ENCODE measurements at regions not wholly inside any gene's neighbourhood (a gene's known extent, or its start where the extent isn't known, plus 50 kb on each side); places are given as distances from the start of the nearest gene placed in this dataset.

DNA sequence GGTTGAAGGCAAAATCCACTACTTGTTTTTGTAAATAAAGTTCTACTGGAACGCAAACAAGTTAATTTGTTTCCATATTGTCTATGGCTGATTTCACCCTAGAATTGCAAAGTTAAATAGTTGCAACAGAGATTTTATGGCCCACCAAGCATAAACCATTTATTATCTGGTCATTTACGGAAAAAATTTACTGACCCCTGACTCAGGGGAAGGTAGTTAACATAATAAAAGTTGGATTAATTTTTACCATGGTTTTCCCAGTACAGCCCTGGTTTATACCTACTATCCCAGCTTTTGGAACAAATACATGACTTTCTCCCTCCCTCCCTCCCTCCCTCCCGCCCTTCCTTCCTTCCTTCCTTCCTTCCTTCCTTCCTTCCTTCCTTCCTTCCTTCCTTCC lies 588.9 kb upstream of the TMEFF2 start:
- Histone ChIP-seq H3K4me3 (no peak overlapping the region), H3K9me3 (no peaks in the 10 kb centered on the region), H3K27me3 (no peaks in the 10 kb centered on the region), H3K36me3 (peaks cover 3% of the 10 kb centered on the region), H3K4me1 (no peaks in the 10 kb centered on the region), H3K27ac (no peak overlapping the region)
- no peak for DNase-seq (ENCODE audit: low spot score in 2 of 2)
- intact Hi-C loops (cut with DNase I; ENCODE audit: low total_unique reads) = no loop called here
- TF ChIP-seq POLR2AphosphoS5 (IDR thresholded peaks at IDR 0.05) (no peak), POLR2A (IDR thresholded peaks at IDR 0.05) (no peak)
- TF ChIP-seq, protein P1, sequence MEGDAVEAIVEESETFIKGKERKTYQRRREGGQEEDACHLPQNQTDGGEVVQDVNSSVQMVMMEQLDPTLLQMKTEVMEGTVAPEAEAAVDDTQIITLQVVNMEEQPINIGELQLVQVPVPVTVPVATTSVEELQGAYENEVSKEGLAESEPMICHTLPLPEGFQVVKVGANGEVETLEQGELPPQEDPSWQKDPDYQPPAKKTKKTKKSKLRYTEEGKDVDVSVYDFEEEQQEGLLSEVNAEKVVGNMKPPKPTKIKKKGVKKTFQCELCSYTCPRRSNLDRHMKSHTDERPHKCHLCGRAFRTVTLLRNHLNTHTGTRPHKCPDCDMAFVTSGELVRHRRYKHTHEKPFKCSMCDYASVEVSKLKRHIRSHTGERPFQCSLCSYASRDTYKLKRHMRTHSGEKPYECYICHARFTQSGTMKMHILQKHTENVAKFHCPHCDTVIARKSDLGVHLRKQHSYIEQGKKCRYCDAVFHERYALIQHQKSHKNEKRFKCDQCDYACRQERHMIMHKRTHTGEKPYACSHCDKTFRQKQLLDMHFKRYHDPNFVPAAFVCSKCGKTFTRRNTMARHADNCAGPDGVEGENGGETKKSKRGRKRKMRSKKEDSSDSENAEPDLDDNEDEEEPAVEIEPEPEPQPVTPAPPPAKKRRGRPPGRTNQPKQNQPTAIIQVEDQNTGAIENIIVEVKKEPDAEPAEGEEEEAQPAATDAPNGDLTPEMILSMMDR (IDR thresholded peaks at IDR 0.05) = no peak

DNA sequence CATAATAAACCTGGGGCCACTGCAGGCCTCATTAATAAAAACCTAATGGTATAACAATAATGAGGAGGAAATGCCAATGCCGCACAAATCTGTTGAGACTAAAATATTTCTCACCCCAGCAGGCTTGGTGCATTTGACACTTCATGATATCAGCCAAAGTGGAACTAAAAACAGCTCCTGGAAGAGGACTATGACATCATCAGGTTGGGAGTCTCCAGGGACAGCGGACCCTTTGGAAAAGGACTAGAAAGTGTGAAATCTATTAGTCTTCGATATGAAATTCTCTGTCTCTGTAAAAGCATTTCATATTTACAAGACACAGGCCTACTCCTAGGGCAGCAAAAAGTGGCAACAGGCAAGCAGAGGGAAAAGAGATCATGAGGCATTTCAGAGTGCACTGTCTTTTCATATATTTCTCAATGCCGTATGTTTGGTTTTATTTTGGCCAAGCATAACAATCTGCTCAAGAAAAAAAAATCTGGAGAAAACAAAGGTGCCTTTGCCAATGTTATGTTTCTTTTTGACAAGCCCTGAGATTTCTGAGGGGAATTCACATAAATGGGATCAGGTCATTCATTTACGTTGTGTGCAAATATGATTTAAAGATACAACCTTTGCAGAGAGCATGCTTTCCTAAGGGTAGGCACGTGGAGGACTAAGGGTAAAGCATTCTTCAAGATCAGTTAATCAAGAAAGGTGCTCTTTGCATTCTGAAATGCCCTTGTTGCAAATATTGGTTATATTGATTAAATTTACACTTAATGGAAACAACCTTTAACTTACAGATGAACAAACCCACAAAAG lies 580.9 kb upstream of the TMEFF2 start:
- Histone ChIP-seq H3K9me3 (no peaks in the 10 kb centered on the region), H3K4me1 (no peaks in the 10 kb centered on the region), H3K4me3 (no peak overlapping the region), H3K27ac (no peak overlapping the region), H3K27me3 (no peaks in the 10 kb centered on the region), H3K36me3 (no peaks in the 10 kb centered on the region)
- DNase-seq (ENCODE audit: low spot score in 2 of 2) = no peak
- no peak for TF ChIP-seq POLR2AphosphoS5 (IDR thresholded peaks at IDR 0.05)
- TF ChIP-seq, protein P1 (IDR thresholded peaks at IDR 0.05) = no peak
- no peak for TF ChIP-seq POLR2A (IDR thresholded peaks at IDR 0.05)
- intact Hi-C loops (cut with DNase I; ENCODE audit: low total_unique reads) = no loop called here

DNA sequence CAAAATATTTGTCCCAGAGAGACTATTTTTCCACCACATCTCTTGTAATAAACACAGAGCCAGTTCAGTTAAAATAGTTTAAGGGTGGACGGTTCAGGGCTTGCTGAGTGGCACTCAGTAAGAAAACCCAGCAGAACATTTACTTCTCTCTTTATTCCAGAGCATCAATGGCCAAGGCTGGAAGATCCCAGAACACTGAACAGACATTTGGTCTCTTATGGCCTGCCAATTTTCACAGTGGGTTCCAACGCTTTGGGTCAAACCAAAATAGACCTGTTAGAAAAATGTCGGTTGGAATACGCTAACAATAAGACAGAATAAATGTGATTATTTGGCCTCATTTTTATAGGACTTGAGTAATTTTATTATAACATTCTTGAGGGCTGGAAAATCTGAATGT lies 580.3 kb upstream of the TMEFF2 start:
- TF ChIP-seq, protein P1 (IDR thresholded peaks at IDR 0.05) = no peak
- TF ChIP-seq POLR2AphosphoS5 (IDR thresholded peaks at IDR 0.05) (no peak), POLR2A (IDR thresholded peaks at IDR 0.05) (no peak)

DNA sequence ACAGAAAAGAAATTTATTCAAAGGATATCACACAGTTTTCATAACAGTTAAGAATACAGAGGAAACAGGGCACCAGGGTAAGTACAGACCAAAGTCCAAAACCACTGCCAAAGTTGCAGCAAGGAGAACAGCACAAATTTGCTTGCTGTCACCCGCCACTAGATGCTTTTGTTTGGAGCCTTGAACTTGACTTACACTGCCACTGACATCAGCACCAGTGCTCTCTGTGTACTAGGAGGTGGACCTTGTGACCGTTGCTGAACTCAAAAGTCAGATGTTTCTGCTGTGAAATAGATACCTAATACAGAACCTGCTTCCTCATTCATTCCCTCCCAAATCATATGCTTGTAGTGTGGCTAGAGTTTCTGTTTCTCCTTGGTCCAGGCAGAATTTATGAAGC lies 578.3 kb upstream of the TMEFF2 start:
- H3K9me3 ChIP-seq = no peaks in the 10 kb centered on the region
- H3K36me3 ChIP-seq = no peaks in the 10 kb centered on the region
- intact Hi-C loops (cut with DNase I; ENCODE audit: low total_unique reads) = no loop called here
- H3K4me3 ChIP-seq = no peak overlapping the region
- no peak overlapping the region for H3K27ac ChIP-seq
- no peaks in the 10 kb centered on the region for H3K27me3 ChIP-seq
- no peak for DNase-seq (ENCODE audit: low spot score in 2 of 2)
- TF ChIP-seq POLR2AphosphoS5 (IDR thresholded peaks at IDR 0.05) (no peak), POLR2A (IDR thresholded peaks at IDR 0.05) (no peak)
- TF ChIP-seq, protein P1 (IDR thresholded peaks at IDR 0.05) = no peak
- no peaks in the 10 kb centered on the region for H3K4me1 ChIP-seq

More for the DNA sequence above, 580.3 kb upstream of the TMEFF2 start:
- H3K4me3 ChIP-seq = no peak overlapping the region
- intact Hi-C loops (cut with DNase I; ENCODE audit: low total_unique reads) = no loop called here
- no peak for DNase-seq (ENCODE audit: low spot score in 2 of 2)
- H3K4me1 ChIP-seq = no peaks in the 10 kb centered on the region
- no peak overlapping the region for H3K27ac ChIP-seq
- H3K9me3 ChIP-seq = no peaks in the 10 kb centered on the region
- no peaks in the 10 kb centered on the region for H3K27me3 ChIP-seq
- H3K36me3 ChIP-seq = no peaks in the 10 kb centered on the region

DNA sequence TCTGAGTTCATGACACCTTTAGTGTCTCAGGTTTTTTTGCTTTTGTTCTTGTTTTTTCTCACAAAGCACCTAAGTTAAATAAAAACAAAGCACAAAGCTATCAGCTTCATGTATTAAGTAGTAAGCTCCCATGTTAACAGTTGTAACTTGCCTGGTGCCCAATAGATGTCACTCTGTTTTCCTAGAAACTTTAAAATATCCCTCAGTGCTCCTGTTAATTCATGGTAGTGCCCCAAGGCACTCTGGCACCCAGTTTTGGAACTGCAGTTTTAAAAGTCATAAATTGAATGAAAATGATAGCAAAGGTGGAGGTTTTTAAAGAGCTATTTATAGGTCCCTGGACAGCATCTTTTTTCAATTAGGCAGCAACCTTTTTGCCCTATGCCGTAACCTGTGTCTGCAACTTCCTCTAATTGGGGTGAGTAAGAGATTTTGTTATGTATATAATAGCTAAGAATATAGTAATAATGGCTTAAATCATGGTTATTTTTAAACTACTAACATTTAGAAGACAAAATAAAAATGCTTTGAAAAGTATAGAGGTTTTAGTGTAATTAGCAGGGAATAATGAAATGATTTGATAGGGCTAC lies 555.0 kb upstream of the TMEFF2 start:
- TF ChIP-seq POLR2AphosphoS5 (IDR thresholded peaks at IDR 0.05) (no peak), POLR2A (IDR thresholded peaks at IDR 0.05) (no peak)
- TF ChIP-seq, protein P1 (IDR thresholded peaks at IDR 0.05) = no peak
- no peaks in the 10 kb centered on the region for H3K36me3 ChIP-seq

More for the DNA sequence above, 555.0 kb upstream of the TMEFF2 start:
- H3K27ac ChIP-seq = no peak overlapping the region
- DNase-seq (ENCODE audit: low spot score in 2 of 2) = no peak
- no peaks in the 10 kb centered on the region for H3K4me1 ChIP-seq
- intact Hi-C loops (cut with DNase I; ENCODE audit: low total_unique reads) = no loop called here
- no peak overlapping the region for H3K4me3 ChIP-seq
- H3K27me3 ChIP-seq = no peaks in the 10 kb centered on the region
- H3K9me3 ChIP-seq = no peaks in the 10 kb centered on the region

Data from breast epithelium (tissue), 4 donors.